Endothelial cell of umbilical vein (primary cell): ENCODE measurements at regions not wholly inside any gene's neighbourhood (a gene's known extent, or its start where the extent isn't known, plus 50 kb on each side); places are given as distances from the start of the nearest gene placed in this dataset.

Experiments
- BruUV-seq: library from RNA; stranded (reverse); fragments of 400-500 nt; replicated peaks from 2 replicates; lab custom pipeline; 2021; lab: Mats Ljungman, UMichigan
- CTCF ChIA-PET: fragments of 300-600, 350-600 bp; sonication (Branson Sonifier 250); formaldehyde crosslinking; loops from one replicate; lab custom pipeline; 2021; ENCODE audit warnings: antibody characterized with exemption, inconsistent platforms; lab: Charles Lee
- POLR2A ChIA-PET: fragments of 300-600, 350-600 bp; sonication (Branson Sonifier 250); formaldehyde crosslinking; loops from one replicate; lab custom pipeline; 2021; ENCODE audit warnings: antibody characterized with exemption, inconsistent platforms; lab: Charles Lee
- DNase-seq: peaks from one replicate; pipeline ENCODE4 v3.0.0-alpha.2; 2011; ENCODE audit warnings: low read depth, low spot score
- FAIRE-seq: peaks from 2 replicates; lab custom pipeline; 2011; peaks lifted over from hg19 to GRCh38; lab: Jason Lieb, UNC
- H2AFZ ChIP-seq: 2 replicates; pipeline ENCODE4 v1.6.0; 2012; ENCODE audit warnings: low read depth, low read length, control low read depth, inconsistent platforms
- H3K27ac ChIP-seq: 2 replicates; pipeline ENCODE4 v1.5.1; 2011; ENCODE audit warnings: low read depth, mild to moderate bottlenecking, control low read depth, low read length, moderate library complexity; ENCODE audit not compliant: insufficient read depth
- H3K27me3 ChIP-seq, 2 experiments: 2 replicates each; pipeline versions ENCODE4 v1.6.0 to v1.6.1; 2011; ENCODE audit warnings: low read length in 2 of 2, mixed read lengths in 1 of 2; ENCODE audit not compliant: control insufficient read depth in 2 of 2, insufficient read depth in 2 of 2
- H3K36me3 ChIP-seq, 2 experiments: 2 replicates in 1 of 2; 3 replicates in 1 of 2; pipeline ENCODE4 v1.5.1; 2011; ENCODE audit warnings: low read length in 2 of 2, mild to moderate bottlenecking in 1 of 2, moderate library complexity in 1 of 2; ENCODE audit not compliant: control insufficient read depth in 2 of 2, insufficient read depth in 2 of 2; ENCODE audit errors: extremely low read depth in 1 of 2
- H3K4me1 ChIP-seq: 3 replicates; pipeline ENCODE4 v1.5.1; 2011; ENCODE audit warnings: mild to moderate bottlenecking, low read length; ENCODE audit not compliant: control insufficient read depth, insufficient read depth; ENCODE audit errors: extremely low read depth
- H3K4me2 ChIP-seq: 2 replicates; pipeline ENCODE4 v1.6.1; 2011; ENCODE audit warnings: low read length, control low read depth, mixed read lengths; ENCODE audit not compliant: insufficient read depth
- H3K4me3 ChIP-seq, 3 experiments: fragments of 200-600 bp in 1 of 3; sonication (generic), shearing (Covaris generic) in 1 of 3; replicated peaks in 1 of 3; 2 replicates each; pipeline ENCODE4 v1.5.1; 2011 to 2016; ENCODE audit warnings: control low read depth in 3 of 3, low read length in 3 of 3, mild to moderate bottlenecking in 2 of 3, inconsistent platforms in 1 of 3, low read depth in 1 of 3, moderate library complexity in 1 of 3; ENCODE audit not compliant: insufficient read depth in 1 of 3
- H3K79me2 ChIP-seq: 2 replicates; pipeline ENCODE4 v1.6.0; 2012; ENCODE audit warnings: low read length, inconsistent platforms; ENCODE audit not compliant: control insufficient read depth, insufficient read depth
- H3K9ac ChIP-seq: replicated peaks from 2 replicates; pipeline ENCODE3; 2011; ENCODE audit warnings: low read length, control low read depth; ENCODE audit not compliant: insufficient read depth; ENCODE audit errors: extremely low read depth
- H3K9me1 ChIP-seq: replicated peaks from 3 replicates; pipeline ENCODE4 v1.6.0; 2011; ENCODE audit warnings: mild to moderate bottlenecking, low read length; ENCODE audit not compliant: control insufficient read depth, insufficient read depth; ENCODE audit errors: extremely low read depth
- H3K9me3 ChIP-seq: replicated peaks from 2 replicates; pipeline ENCODE4 v1.5.1; 2012; ENCODE audit warnings: low read length, inconsistent platforms; ENCODE audit not compliant: control insufficient read depth, insufficient read depth
- H4K20me1 ChIP-seq: replicated peaks from 2 replicates; pipeline ENCODE3; 2011; ENCODE audit warnings: mild to moderate bottlenecking, low read length; ENCODE audit not compliant: control insufficient read depth, insufficient read depth; ENCODE audit errors: extremely low read depth
- EZH2 ChIP-seq: IDR thresholded peaks from 2 replicates; pipeline ENCODE4 v1.6.1; 2012; ENCODE audit warnings: borderline replicate concordance, low read depth, mild to moderate bottlenecking, moderate library complexity, low read length, inconsistent platforms; ENCODE audit not compliant: severe bottlenecking
- FOS ChIP-seq: IDR thresholded peaks from 2 replicates; pipeline ENCODE4 v1.6.1; 2011; ENCODE audit warnings: mild to moderate bottlenecking, low read length, moderate library complexity, borderline replicate concordance; ENCODE audit not compliant: insufficient read depth
- GATA2 ChIP-seq: IDR thresholded peaks from 2 replicates; pipeline ENCODE4 v1.7.0; 2011; ENCODE audit warnings: low read depth, mild to moderate bottlenecking, moderate library complexity, mixed read lengths, low read length; ENCODE audit not compliant: insufficient read length, insufficient read depth
- JUN ChIP-seq: IDR thresholded peaks from 2 replicates; pipeline ENCODE4 v1.6.1; 2011; ENCODE audit warnings: borderline replicate concordance, low read depth; ENCODE audit not compliant: insufficient read length, insufficient read depth
- MAX ChIP-seq: IDR thresholded peaks from 2 replicates; pipeline ENCODE4 v1.6.1; 2011; ENCODE audit not compliant: insufficient read depth, insufficient read length
- MYC ChIP-seq: IDR thresholded peaks from one replicate; pipeline ENCODE4 v1.6.1; 2011; ENCODE audit warnings: mild to moderate bottlenecking, low read depth, low read length
- POLR2A ChIP-seq: IDR thresholded peaks from 2 replicates; pipeline ENCODE4 v1.6.1; 2012; ENCODE audit warnings: low read depth, mild to moderate bottlenecking, control low read depth, low read length
- POLR2AphosphoS5 ChIP-seq: IDR thresholded peaks from 2 replicates; pipeline ENCODE4 v1.6.1; 2012; ENCODE audit warnings: low read depth, mild to moderate bottlenecking, control low read depth, low read length, moderate library complexity; ENCODE audit not compliant: insufficient read depth
- dilution Hi-C: fragments of 300-500 bp; cut with MboI; formaldehyde crosslinking; loops from one replicate; pipeline ENCODE4 v1.15.0; 2019; ENCODE audit warnings: low sequenced_read_pairs; ENCODE audit not compliant: extremely low pct_ligation_motif_present
- intact Hi-C: fragments of 100-400 bp; cut with micrococcal nuclease; formaldehyde crosslinking; loops from one replicate; pipeline ENCODE4 v1.10.0; 2022
- TF ChIP-seq, protein P1 (sequence below), 2 donors: IDR thresholded peaks; 1 replicate in 1 of 2; 2 replicates in 1 of 2; pipeline ENCODE4 v1.5.1; 2011; ENCODE audit warnings: low read length in 2 of 2, mild to moderate bottlenecking in 2 of 2, moderate library complexity in 2 of 2, control low read depth in 1 of 2, inconsistent platforms in 1 of 2, low read depth in 1 of 2; ENCODE audit not compliant: insufficient read depth in 1 of 2; ENCODE audit errors: extremely low read depth in 1 of 2

DNA sequence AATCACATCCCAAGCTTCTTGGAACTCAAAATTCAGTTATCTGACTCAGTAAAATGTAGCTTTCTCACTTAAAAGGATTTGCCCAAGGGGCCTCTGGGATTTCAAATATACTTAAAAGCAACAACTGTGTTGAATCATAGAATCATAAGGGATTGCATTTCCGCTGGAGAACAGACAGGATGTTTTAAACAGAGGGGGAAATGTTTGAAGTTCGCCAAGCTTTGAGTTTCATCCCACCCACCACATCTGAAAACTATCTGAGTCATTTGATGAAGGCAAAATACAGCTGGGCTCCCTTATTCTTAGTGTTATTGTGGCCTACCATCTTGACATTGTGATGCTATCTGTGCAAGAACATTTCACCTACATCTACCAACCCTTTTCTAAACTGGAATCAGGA, 73.5 kb downstream of the PPP1R2C start:
- POLR2A ChIA-PET: no interaction called here
- TF ChIP-seq, protein P1, sequence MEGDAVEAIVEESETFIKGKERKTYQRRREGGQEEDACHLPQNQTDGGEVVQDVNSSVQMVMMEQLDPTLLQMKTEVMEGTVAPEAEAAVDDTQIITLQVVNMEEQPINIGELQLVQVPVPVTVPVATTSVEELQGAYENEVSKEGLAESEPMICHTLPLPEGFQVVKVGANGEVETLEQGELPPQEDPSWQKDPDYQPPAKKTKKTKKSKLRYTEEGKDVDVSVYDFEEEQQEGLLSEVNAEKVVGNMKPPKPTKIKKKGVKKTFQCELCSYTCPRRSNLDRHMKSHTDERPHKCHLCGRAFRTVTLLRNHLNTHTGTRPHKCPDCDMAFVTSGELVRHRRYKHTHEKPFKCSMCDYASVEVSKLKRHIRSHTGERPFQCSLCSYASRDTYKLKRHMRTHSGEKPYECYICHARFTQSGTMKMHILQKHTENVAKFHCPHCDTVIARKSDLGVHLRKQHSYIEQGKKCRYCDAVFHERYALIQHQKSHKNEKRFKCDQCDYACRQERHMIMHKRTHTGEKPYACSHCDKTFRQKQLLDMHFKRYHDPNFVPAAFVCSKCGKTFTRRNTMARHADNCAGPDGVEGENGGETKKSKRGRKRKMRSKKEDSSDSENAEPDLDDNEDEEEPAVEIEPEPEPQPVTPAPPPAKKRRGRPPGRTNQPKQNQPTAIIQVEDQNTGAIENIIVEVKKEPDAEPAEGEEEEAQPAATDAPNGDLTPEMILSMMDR (IDR thresholded peaks at IDR 0.05; ENCODE audit: extremely low read depth in 1 of 2, insufficient read depth in 1 of 2, low read depth in 1 of 2, low read length in 2 of 2): no peak
- TF ChIP-seq MYC (no peak), JUN (no peak), EZH2 (no peak)
- Histone ChIP-seq H3K36me3 (no peaks in the 10 kb centered on the region), H3K9me3 (no peaks in the 10 kb centered on the region), H2AFZ (no peak overlapping the region), H3K27ac (no peak overlapping the region), H3K4me2 (no peak overlapping the region), H3K27me3 (no peaks in the 10 kb centered on the region), H3K9me1 (no peaks in the 10 kb centered on the region), H4K20me1 (no peaks in the 10 kb centered on the region), H3K4me1 (no peaks in the 10 kb centered on the region), H3K4me3 (no peak overlapping the region), H3K79me2 (no peaks in the 10 kb centered on the region), H3K9ac (no peak overlapping the region)
- FAIRE-seq (no peak), DNase-seq (no peak)
- dilution Hi-C loops (no loop called here), intact Hi-C loops (no loop called here)
- BruUV-seq: no TSS peak
- CTCF ChIA-PET: interaction anchor here (0.7 kb wide), 1 partner anchor 11 kb away, joined by 3 read pairs; no protein-coding TSS in a partner anchor

GRCh38 chrX:42697544-42697943, 80.4 kb downstream of the PPP1R2C start:
- H3K27ac ChIP-seq: no peak overlapping the region
- no peak for DNase-seq
- H3K9me3 ChIP-seq: no peaks in the 10 kb centered on the region
- ChIA-PET CTCF (no interaction called here), POLR2A (no interaction called here)
- H3K79me2 ChIP-seq: no peaks in the 10 kb centered on the region
- H3K9me1 ChIP-seq: no peaks in the 10 kb centered on the region
- no peaks in the 10 kb centered on the region for H3K27me3 ChIP-seq
- TF ChIP-seq POLR2AphosphoS5: no peak
- no peak for TF ChIP-seq FOS
- TF ChIP-seq EZH2: no peak
- TF ChIP-seq MYC: no peak
- TF ChIP-seq JUN: no peak
- TF ChIP-seq, protein P1 (IDR thresholded peaks at IDR 0.05; ENCODE audit: extremely low read depth in 1 of 2, insufficient read depth in 1 of 2, low read depth in 1 of 2, low read length in 2 of 2): no peak
- TF ChIP-seq MAX: no peak
- no peak for TF ChIP-seq POLR2A
- TF ChIP-seq GATA2: no peak
- H4K20me1 ChIP-seq: no peaks in the 10 kb centered on the region
- H3K4me3 ChIP-seq: no peak overlapping the region
- FAIRE-seq: no peak
- dilution Hi-C loops (no loop called here), intact Hi-C loops (no loop called here)
- BruUV-seq: no TSS peak
- H3K9ac ChIP-seq: no peak overlapping the region
- H3K36me3 ChIP-seq: no peaks in the 10 kb centered on the region
- H3K4me2 ChIP-seq: no peak overlapping the region
- no peaks in the 10 kb centered on the region for H3K4me1 ChIP-seq
- H2AFZ ChIP-seq: no peak overlapping the region
